Endodermal cell (in vitro differentiated cells): ENCODE measurements at regions not wholly inside any gene's neighbourhood (a gene's known extent, or its start where the extent isn't known, plus 50 kb on each side); places are given as distances from the start of the nearest gene placed in this dataset.

Source experiments
- DNase-seq: peaks from one replicate; pipeline ENCODE4 v3.0.0-alpha.2; 2017
- H3K27ac ChIP-seq: 2 replicates; pipeline ENCODE4 v1.5.1; 2013; ENCODE audit warnings: mild to moderate bottlenecking, low read depth, low read length, moderate library complexity
- H3K27me3 ChIP-seq: 2 replicates; pipeline ENCODE4 v1.6.1; 2013; ENCODE audit warnings: mild to moderate bottlenecking, low read length, moderate library complexity; ENCODE audit not compliant: insufficient read depth, control insufficient read depth, poor library complexity, severe bottlenecking
- H3K36me3 ChIP-seq: 2 replicates; pipeline ENCODE4 v1.7.0; 2013; ENCODE audit warnings: mild to moderate bottlenecking, low read length, moderate library complexity; ENCODE audit not compliant: control insufficient read depth, insufficient read depth
- H3K4me1 ChIP-seq: one replicate; pipeline ENCODE4 v1.7.0; 2013; ENCODE audit warnings: low read length; ENCODE audit not compliant: control insufficient read depth, insufficient read depth
- H3K4me3 ChIP-seq: 2 replicates; pipeline ENCODE4 v1.5.1; 2013; ENCODE audit warnings: mild to moderate bottlenecking, low read length, moderate library complexity
- H3K9ac ChIP-seq: 2 replicates; pipeline ENCODE4 v1.6.1; 2013; ENCODE audit warnings: mild to moderate bottlenecking, low read length, moderate library complexity; ENCODE audit not compliant: poor library complexity, severe bottlenecking; ENCODE audit errors: extremely low read depth
- H3K9me3 ChIP-seq: 2 replicates; pipeline ENCODE4 v1.6.1; 2013; ENCODE audit warnings: mild to moderate bottlenecking, low read length, moderate library complexity; ENCODE audit not compliant: control insufficient read depth
- H3K27ac Mint-ChIP-seq: 2 replicates; pipeline ENCODE4 v1.8.0; 2020; ENCODE audit warnings: mixed read lengths
- H3K27me3 Mint-ChIP-seq: 2 replicates; pipeline ENCODE4 v1.8.0; 2021; ENCODE audit warnings: mild to moderate bottlenecking, mixed read lengths; ENCODE audit not compliant: insufficient read depth
- H3K36me3 Mint-ChIP-seq: 2 replicates; pipeline ENCODE4 v1.8.0; 2020; ENCODE audit warnings: low read depth, mixed read lengths
- H3K4me1 Mint-ChIP-seq: 2 replicates; pipeline ENCODE4 v1.8.0; 2020; ENCODE audit warnings: mixed read lengths
- H3K4me3 Mint-ChIP-seq: 2 replicates; pipeline ENCODE4 v1.8.0; 2020; ENCODE audit warnings: mild to moderate bottlenecking, moderate library complexity, mixed read lengths
- H3K9me3 Mint-ChIP-seq: 2 replicates; pipeline ENCODE4 v1.8.0; 2020; ENCODE audit warnings: mild to moderate bottlenecking, mixed read lengths
- WGBS, 2 experiments: methylation state at CpG; one replicate each; pipeline versions ENCODE4 v1.1.5 to v1.1.7; 2013; ENCODE audit warnings: missing lambda C conversion rate in 2 of 2, mixed read lengths in 1 of 2; ENCODE audit not compliant: insufficient coverage in 1 of 2, insufficient read length in 1 of 2; 5-methylcytosine and 5-hydroxymethylcytosine counted together
- TF ChIP-seq, protein P1 (sequence below): fragments of 200-600 bp; sonication (generic); conservative IDR thresholded peaks from 2 replicates; pipeline ENCODE4 v1.5.0; 2021; ENCODE audit warnings: antibody characterized with exemption, mild to moderate bottlenecking

DNA sequence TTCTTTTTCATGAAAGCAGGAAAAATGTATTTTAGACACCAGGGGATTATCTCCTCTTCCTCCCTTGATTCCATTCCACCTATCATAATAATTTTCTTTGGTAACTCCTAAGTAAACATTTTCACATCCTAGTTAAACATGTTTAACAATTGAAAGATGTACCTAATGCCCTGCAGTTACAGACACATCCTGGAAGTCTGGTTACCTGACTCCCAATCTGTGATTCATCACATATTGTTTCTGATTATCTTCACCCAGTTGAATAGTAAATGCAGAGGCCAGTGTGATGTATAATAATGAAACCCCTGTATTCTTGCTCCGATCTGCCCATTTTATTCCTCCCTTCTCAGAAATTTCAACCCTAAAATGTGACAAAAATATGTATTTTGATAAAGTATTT, 1237.6 kb upstream of the LRRTM1 start:
- DNase-seq, result no peak
- H3K27ac Mint-ChIP-seq, result no peak overlapping the region
- H3K4me1 Mint-ChIP-seq, result peaks cover 5% of the 10 kb centered on the region
- no CpG with 5 or more reads among the region's 1 CpG for whole genome bisulfite sequencing, 2 experiments
- Histone ChIP-seq H3K4me3 (no peak overlapping the region), H3K4me1 (no peaks in the 10 kb centered on the region), H3K36me3 (no peaks in the 10 kb centered on the region), H3K9me3 (no peaks in the 10 kb centered on the region), H3K9ac (no peak overlapping the region), H3K27ac (no peak overlapping the region), H3K27me3 (no peaks in the 10 kb centered on the region)
- no peak overlapping the region for H3K4me3 Mint-ChIP-seq
- no peaks in the 10 kb centered on the region for H3K27me3 Mint-ChIP-seq
- no peaks in the 10 kb centered on the region for H3K9me3 Mint-ChIP-seq
- TF ChIP-seq, protein P1, sequence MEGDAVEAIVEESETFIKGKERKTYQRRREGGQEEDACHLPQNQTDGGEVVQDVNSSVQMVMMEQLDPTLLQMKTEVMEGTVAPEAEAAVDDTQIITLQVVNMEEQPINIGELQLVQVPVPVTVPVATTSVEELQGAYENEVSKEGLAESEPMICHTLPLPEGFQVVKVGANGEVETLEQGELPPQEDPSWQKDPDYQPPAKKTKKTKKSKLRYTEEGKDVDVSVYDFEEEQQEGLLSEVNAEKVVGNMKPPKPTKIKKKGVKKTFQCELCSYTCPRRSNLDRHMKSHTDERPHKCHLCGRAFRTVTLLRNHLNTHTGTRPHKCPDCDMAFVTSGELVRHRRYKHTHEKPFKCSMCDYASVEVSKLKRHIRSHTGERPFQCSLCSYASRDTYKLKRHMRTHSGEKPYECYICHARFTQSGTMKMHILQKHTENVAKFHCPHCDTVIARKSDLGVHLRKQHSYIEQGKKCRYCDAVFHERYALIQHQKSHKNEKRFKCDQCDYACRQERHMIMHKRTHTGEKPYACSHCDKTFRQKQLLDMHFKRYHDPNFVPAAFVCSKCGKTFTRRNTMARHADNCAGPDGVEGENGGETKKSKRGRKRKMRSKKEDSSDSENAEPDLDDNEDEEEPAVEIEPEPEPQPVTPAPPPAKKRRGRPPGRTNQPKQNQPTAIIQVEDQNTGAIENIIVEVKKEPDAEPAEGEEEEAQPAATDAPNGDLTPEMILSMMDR, result no peak
- H3K36me3 Mint-ChIP-seq, result no peaks in the 10 kb centered on the region

DNA sequence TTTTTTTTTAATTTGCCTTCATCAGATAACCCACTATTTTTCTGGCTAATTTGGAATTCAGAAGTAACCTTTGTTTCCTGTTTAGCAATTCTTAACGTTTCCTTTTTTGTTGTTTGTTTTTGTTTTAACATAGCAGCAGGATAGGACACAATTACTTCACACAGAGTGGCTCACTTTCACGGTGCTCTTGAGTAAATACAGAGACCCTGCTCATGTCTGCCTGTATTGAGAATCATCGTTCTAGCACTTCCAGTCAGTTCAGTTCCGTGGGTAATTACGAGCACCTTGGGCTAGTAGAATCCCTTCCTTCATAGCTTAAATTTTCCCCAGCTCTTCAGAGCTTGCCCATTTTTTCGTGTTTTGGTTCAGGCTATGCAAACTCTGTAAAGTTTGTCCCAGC, 1225.4 kb upstream of the LRRTM1 start:
- Mint-ChIP-seq H3K27ac (no peak overlapping the region), H3K36me3 (no peaks in the 10 kb centered on the region), H3K4me1 (peaks cover 10% of the 10 kb centered on the region), H3K4me3 (no peak overlapping the region), H3K27me3 (no peaks in the 10 kb centered on the region), H3K9me3 (peaks cover 3% of the 10 kb centered on the region)
- TF ChIP-seq, protein P1, result no peak
- H3K4me3 ChIP-seq, result no peak overlapping the region
- H3K4me1 ChIP-seq, result no peaks in the 10 kb centered on the region
- H3K27me3 ChIP-seq, result no peaks in the 10 kb centered on the region
- 59 to 68% methylated on average over 4 to 6 of the region's 6 CpGs for WGBS, 2 experiments
- H3K36me3 ChIP-seq, result no peaks in the 10 kb centered on the region
- H3K9me3 ChIP-seq, result no peaks in the 10 kb centered on the region
- no peak for DNase-seq
- H3K27ac ChIP-seq, result no peak overlapping the region
- no peak overlapping the region for H3K9ac ChIP-seq

- Mint-ChIP-seq H3K4me1 (peaks cover 10% of the 10 kb centered on the region), H3K27me3 (no peaks in the 10 kb centered on the region), H3K4me3 (no peak overlapping the region), H3K36me3 (no peaks in the 10 kb centered on the region), H3K9me3 (peaks cover 3% of the 10 kb centered on the region), H3K27ac (no peak overlapping the region)
- DNase-seq, result no peak
- Histone ChIP-seq H3K27me3 (no peaks in the 10 kb centered on the region), H3K9ac (no peak overlapping the region), H3K36me3 (no peaks in the 10 kb centered on the region), H3K4me3 (no peak overlapping the region), H3K9me3 (no peaks in the 10 kb centered on the region), H3K4me1 (no peaks in the 10 kb centered on the region), H3K27ac (no peak overlapping the region)
- TF ChIP-seq, protein P1, result no peak
- WGBS, 2 experiments, result 95 to 96% methylated on average over 3 of the region's 3 CpGs
Measured at GRCh38 chr2:81528852-81529480, 1224.4 kb upstream of the LRRTM1 start.
